HEK293 (cell line): ENCODE measurements at regions not wholly inside any gene's neighbourhood (a gene's known extent, or its start where the extent isn't known, plus 50 kb on each side); places are given as distances from the start of the nearest gene placed in this dataset.

Experiments
- ZNF132 ChIP-seq: fragments of 450-650 bp; formaldehyde crosslinking; IDR thresholded peaks from 2 replicates; pipeline ENCODE4 v1.5.1; 2017; ENCODE audit warnings: missing biosample characterization, missing genetic modification characterization, borderline replicate concordance
- ZNF148 ChIP-seq: fragments of 450-650 bp; formaldehyde crosslinking; IDR thresholded peaks from 2 replicates; pipeline ENCODE4 v1.5.0; 2017; ENCODE audit warnings: missing biosample characterization, missing genetic modification characterization, borderline replicate concordance

DNA sequence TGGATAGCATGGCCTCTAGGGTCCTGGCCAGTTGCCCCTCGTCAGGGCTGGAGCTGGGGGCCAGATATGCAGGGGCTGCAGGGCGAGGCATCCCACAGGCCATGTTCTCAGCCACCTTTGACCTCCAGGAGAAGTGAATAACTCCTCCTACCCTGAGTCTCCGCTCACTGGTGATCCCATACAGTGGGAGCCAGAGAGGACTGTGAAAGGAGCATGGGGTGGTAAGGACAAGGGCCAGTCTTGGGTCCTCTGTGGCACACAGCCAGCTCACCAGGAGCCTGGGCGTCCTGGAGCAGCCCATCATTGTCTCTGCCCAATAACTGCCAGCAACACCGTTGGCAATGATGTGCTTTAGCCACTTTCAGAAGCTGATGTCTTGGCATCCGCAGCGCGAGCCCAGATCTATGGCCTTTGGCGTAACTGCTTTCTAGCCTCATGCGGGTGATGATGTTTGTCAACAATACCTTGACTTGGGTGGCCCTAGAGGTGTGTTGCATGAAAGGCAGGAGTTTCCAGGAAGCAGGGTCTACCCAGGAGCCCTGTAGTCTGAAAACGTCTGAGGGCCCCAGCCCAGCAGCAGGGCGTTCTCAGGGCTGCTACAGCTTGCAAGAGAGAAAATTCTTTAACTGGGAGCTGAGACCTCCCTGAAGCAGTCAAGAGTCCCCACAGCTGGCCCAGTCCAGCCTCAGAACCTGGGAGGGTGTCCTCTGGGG lies 61.1 kb upstream of the IQSEC1 start:
- TF ChIP-seq ZNF132 (tag by site-specific recombination) (no peak), ZNF148 (tag by site-specific recombination) (no peak)
